ENCODE measurements at regions not wholly inside any gene's neighbourhood (a gene's known extent, or its start where the extent isn't known, plus 50 kb on each side); places are given as distances from the start of the nearest gene placed in this dataset.

- no peak for DNase-seq
- Histone ChIP-seq H3K9me3 (ENCODE audit: insufficient read depth, low read depth, low read length) (no peaks in the 10 kb centered on the region), H4K12ac (ENCODE audit: low read depth, low read length) (no peak overlapping the region), H4K91ac (ENCODE audit: low read depth, low read length) (no peak overlapping the region), H3K23ac (ENCODE audit: low read length) (no peak overlapping the region), H3K4me2 (ENCODE audit: low read length) (no peak overlapping the region), H3K9ac (ENCODE audit: low read length) (no peak overlapping the region), H2BK120ac (ENCODE audit: insufficient read depth, low read length, poor library complexity) (no peak overlapping the region), H3K18ac (ENCODE audit: low read length) (no peak overlapping the region), H4K8ac (ENCODE audit: low read depth, low read length) (no peak overlapping the region), H2AK5ac (ENCODE audit: low read length) (no peak overlapping the region), H3K4me3 (ENCODE audit: low read depth, low read length) (no peak overlapping the region), H3K27me3 (ENCODE audit: insufficient read depth, low read length) (no peaks in the 10 kb centered on the region), H2BK12ac (ENCODE audit: low read length) (no peak overlapping the region), H3K79me1 (ENCODE audit: low read length) (no peaks in the 10 kb centered on the region), H3K4ac (ENCODE audit: low read depth, low read length) (no peak overlapping the region), H3K14ac (ENCODE audit: low read length) (no peak overlapping the region), H2AFZ (ENCODE audit: insufficient read depth, low read length, poor library complexity) (no peak overlapping the region), H3K27ac (ENCODE audit: low read depth, low read length) (no peak overlapping the region), H2BK5ac (ENCODE audit: low read depth, low read length, poor library complexity) (no peak overlapping the region), H3K4me1 (ENCODE audit: control insufficient read depth in 1 of 2, insufficient read depth in 2 of 2, low read length in 2 of 2) (no peaks in the 10 kb centered on the region), H3K79me2 (ENCODE audit: control insufficient read depth, insufficient read depth, low read length, poor library complexity) (no peaks in the 10 kb centered on the region), H3K36me3 (ENCODE audit: control insufficient read depth in 1 of 2, insufficient read depth in 2 of 2, low read length in 2 of 2) (no peaks in the 10 kb centered on the region)
- no CpG with 5 or more reads among the region's 2 CpGs for WGBS (ENCODE audit: extremely low coverage, insufficient coverage, insufficient read length)
Observed at GRCh38 chr13:90866006-90866405, 481.5 kb upstream of the MIR17HG start.

- Histone ChIP-seq H3K18ac (ENCODE audit: low read length) (no peak overlapping the region), H3K4me1 (ENCODE audit: control insufficient read depth in 1 of 2, insufficient read depth in 2 of 2, low read length in 2 of 2) (no peaks in the 10 kb centered on the region), H2BK120ac (ENCODE audit: insufficient read depth, low read length, poor library complexity) (no peak overlapping the region), H3K4me3 (ENCODE audit: low read depth, low read length) (no peak overlapping the region), H2AFZ (ENCODE audit: insufficient read depth, low read length, poor library complexity) (no peak overlapping the region), H4K12ac (ENCODE audit: low read depth, low read length) (no peak overlapping the region), H2BK5ac (ENCODE audit: low read depth, low read length, poor library complexity) (no peak overlapping the region), H3K79me1 (ENCODE audit: low read length) (no peaks in the 10 kb centered on the region), H4K8ac (ENCODE audit: low read depth, low read length) (no peak overlapping the region), H3K14ac (ENCODE audit: low read length) (no peak overlapping the region), H3K27me3 (ENCODE audit: insufficient read depth, low read length) (no peaks in the 10 kb centered on the region), H3K79me2 (ENCODE audit: control insufficient read depth, insufficient read depth, low read length, poor library complexity) (no peaks in the 10 kb centered on the region), H3K9me3 (ENCODE audit: insufficient read depth, low read depth, low read length) (no peaks in the 10 kb centered on the region), H3K4ac (ENCODE audit: low read depth, low read length) (no peak overlapping the region), H3K9ac (ENCODE audit: low read length) (no peak overlapping the region), H4K91ac (ENCODE audit: low read depth, low read length) (no peak overlapping the region), H3K36me3 (ENCODE audit: control insufficient read depth in 1 of 2, insufficient read depth in 2 of 2, low read length in 2 of 2) (no peaks in the 10 kb centered on the region), H3K23ac (ENCODE audit: low read length) (no peak overlapping the region), H2AK5ac (ENCODE audit: low read length) (no peak overlapping the region), H3K27ac (ENCODE audit: low read depth, low read length) (no peak overlapping the region), H2BK12ac (ENCODE audit: low read length) (no peak overlapping the region), H3K4me2 (ENCODE audit: low read length) (no peak overlapping the region)
- WGBS (ENCODE audit: extremely low coverage, insufficient coverage, insufficient read length) = no CpG with 5 or more reads among the region's 4 CpGs
- peak; percentile 40 to 57 for DNase-seq
Observed at GRCh38 chr13:90867336-90867683, 480.2 kb upstream of the MIR17HG start.

DNA sequence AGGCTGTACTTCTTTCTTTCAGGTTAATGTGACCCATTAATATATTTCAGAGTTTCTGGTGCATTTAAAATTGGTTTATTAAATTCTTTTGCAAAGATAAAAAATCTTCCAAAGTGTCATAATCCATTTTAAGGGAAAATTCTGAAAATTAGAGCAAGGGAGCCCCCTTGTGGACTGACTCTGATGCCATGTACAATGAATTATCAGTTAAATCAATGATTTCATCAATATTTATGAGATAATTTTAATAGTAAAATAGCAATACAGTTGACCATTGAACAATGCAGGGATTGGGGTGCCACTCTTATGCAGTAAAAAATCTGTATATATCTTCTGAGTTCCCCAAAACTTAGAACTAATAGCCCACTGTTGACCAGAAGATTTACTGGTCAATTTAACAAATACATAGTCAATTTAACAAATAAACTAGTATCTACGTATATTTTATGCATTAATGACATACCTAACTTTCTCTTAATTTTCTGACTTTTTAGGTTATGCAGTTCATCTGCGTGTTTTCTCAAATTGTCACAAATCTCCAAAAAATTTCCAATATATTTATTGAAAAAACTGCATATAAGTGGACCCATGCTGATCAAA, 479.1 kb upstream of the MIR17HG start:
- Histone ChIP-seq H3K4me3 (ENCODE audit: low read depth, low read length) (no peak overlapping the region), H3K23ac (ENCODE audit: low read length) (no peak overlapping the region), H3K27me3 (ENCODE audit: insufficient read depth, low read length) (no peaks in the 10 kb centered on the region), H3K36me3 (ENCODE audit: control insufficient read depth in 1 of 2, insufficient read depth in 2 of 2, low read length in 2 of 2) (no peaks in the 10 kb centered on the region), H3K14ac (ENCODE audit: low read length) (no peak overlapping the region), H3K27ac (ENCODE audit: low read depth, low read length) (no peak overlapping the region), H3K4me1 (ENCODE audit: control insufficient read depth in 1 of 2, insufficient read depth in 2 of 2, low read length in 2 of 2) (no peaks in the 10 kb centered on the region), H3K79me1 (ENCODE audit: low read length) (no peaks in the 10 kb centered on the region), H4K12ac (ENCODE audit: low read depth, low read length) (no peak overlapping the region), H3K4ac (ENCODE audit: low read depth, low read length) (no peak overlapping the region), H3K9me3 (ENCODE audit: insufficient read depth, low read depth, low read length) (no peaks in the 10 kb centered on the region), H3K18ac (ENCODE audit: low read length) (no peak overlapping the region), H4K8ac (ENCODE audit: low read depth, low read length) (no peak overlapping the region), H2AK5ac (ENCODE audit: low read length) (no peak overlapping the region), H4K91ac (ENCODE audit: low read depth, low read length) (no peak overlapping the region), H3K9ac (ENCODE audit: low read length) (no peak overlapping the region), H2BK5ac (ENCODE audit: low read depth, low read length, poor library complexity) (no peak overlapping the region), H2AFZ (ENCODE audit: insufficient read depth, low read length, poor library complexity) (no peak overlapping the region), H3K79me2 (ENCODE audit: control insufficient read depth, insufficient read depth, low read length, poor library complexity) (no peaks in the 10 kb centered on the region), H2BK12ac (ENCODE audit: low read length) (no peak overlapping the region), H2BK120ac (ENCODE audit: insufficient read depth, low read length, poor library complexity) (no peak overlapping the region), H3K4me2 (ENCODE audit: low read length) (no peak overlapping the region)
- peak in 1 of 2 donors; percentile 42 for DNase-seq
- no CpG with 5 or more reads among the region's 2 CpGs for WGBS (ENCODE audit: extremely low coverage, insufficient coverage, insufficient read length)

- WGBS (ENCODE audit: extremely low coverage, insufficient coverage, insufficient read length) = no CpG with 5 or more reads among the region's 2 CpGs
- Histone ChIP-seq H3K18ac (ENCODE audit: low read length) (no peak overlapping the region), H3K27me3 (ENCODE audit: insufficient read depth, low read length) (no peaks in the 10 kb centered on the region), H4K12ac (ENCODE audit: low read depth, low read length) (no peak overlapping the region), H2BK5ac (ENCODE audit: low read depth, low read length, poor library complexity) (no peak overlapping the region), H4K8ac (ENCODE audit: low read depth, low read length) (no peak overlapping the region), H2AK5ac (ENCODE audit: low read length) (no peak overlapping the region), H3K36me3 (ENCODE audit: control insufficient read depth in 1 of 2, insufficient read depth in 2 of 2, low read length in 2 of 2) (no peaks in the 10 kb centered on the region), H3K79me2 (ENCODE audit: control insufficient read depth, insufficient read depth, low read length, poor library complexity) (no peaks in the 10 kb centered on the region), H3K14ac (ENCODE audit: low read length) (no peak overlapping the region), H2BK12ac (ENCODE audit: low read length) (no peak overlapping the region), H3K4me2 (ENCODE audit: low read length) (no peak overlapping the region), H2AFZ (ENCODE audit: insufficient read depth, low read length, poor library complexity) (no peak overlapping the region), H3K4me3 (ENCODE audit: low read depth, low read length) (no peak overlapping the region), H3K27ac (ENCODE audit: low read depth, low read length) (no peak overlapping the region), H3K4me1 (ENCODE audit: control insufficient read depth in 1 of 2, insufficient read depth in 2 of 2, low read length in 2 of 2) (no peaks in the 10 kb centered on the region), H3K79me1 (ENCODE audit: low read length) (no peaks in the 10 kb centered on the region), H3K23ac (ENCODE audit: low read length) (no peak overlapping the region), H4K91ac (ENCODE audit: low read depth, low read length) (no peak overlapping the region), H3K9me3 (ENCODE audit: insufficient read depth, low read depth, low read length) (no peaks in the 10 kb centered on the region), H3K4ac (ENCODE audit: low read depth, low read length) (no peak overlapping the region), H2BK120ac (ENCODE audit: insufficient read depth, low read length, poor library complexity) (no peak overlapping the region), H3K9ac (ENCODE audit: low read length) (no peak overlapping the region)
- DNase-seq = no peak
Observed at GRCh38 chr13:90869580-90869979, 477.9 kb upstream of the MIR17HG start.

All from trophoblast cell (in vitro differentiated cells and primary cell).